Breast epithelium (tissue), 4 donors: ENCODE measurements at regions not wholly inside any gene's neighbourhood (a gene's known extent, or its start where the extent isn't known, plus 50 kb on each side); places are given as distances from the start of the nearest gene placed in this dataset.
"Not testable (repeated sequence)": the region's sequence is repeated elsewhere in the genome, so short reads cannot be mapped to it uniquely, and the experiment has no call there.

Experiments used
- DNase-seq, 2 donors: peaks; one replicate each; pipeline ENCODE4 v3.0.0-alpha.2; 2019; ENCODE audit warnings: low spot score in 2 of 2
- H3K27ac ChIP-seq, 2 donors: fragments of 200-600 bp; sonication (generic) in 1 of 2; one replicate each; pipeline ENCODE4 v1.5.1; 2016 to 2019; ENCODE audit warnings: mild to moderate bottlenecking in 1 of 2
- H3K27me3 ChIP-seq, 2 donors: fragments of 200-600 bp; sonication (generic) in 1 of 2; one replicate each; pipeline versions ENCODE4 v1.5.1 to v1.6.0; 2017 to 2019; ENCODE audit warnings: control low read depth in 1 of 2, mild to moderate bottlenecking in 1 of 2
- H3K36me3 ChIP-seq: fragments of 200-600 bp; one replicate; pipeline ENCODE4 v1.5.1; 2019
- H3K4me1 ChIP-seq, 2 donors: fragments of 200-600 bp; sonication (generic); one replicate each; pipeline ENCODE4 v1.5.1; 2016 to 2019; ENCODE audit warnings: control low read depth in 1 of 2
- H3K4me3 ChIP-seq, 3 donors: fragments of 200-600 bp; sonication (generic); 1 replicate in 2 of 3; 2 replicates in 1 of 3; pipeline ENCODE4 v1.5.1; 2016 to 2019; ENCODE audit warnings: mild to moderate bottlenecking in 3 of 3, moderate library complexity in 2 of 3
- H3K9me3 ChIP-seq, 2 donors: fragments of 200-600 bp; sonication (generic) in 1 of 2; one replicate each; pipeline ENCODE4 v1.5.1; 2016 to 2019; ENCODE audit warnings: control low read depth in 1 of 2
- POLR2A ChIP-seq: fragments of 450-650 bp; IDR thresholded peaks from one replicate; pipeline ENCODE4 v1.6.1; 2016; ENCODE audit warnings: antibody characterized with exemption, mild to moderate bottlenecking, moderate library complexity
- POLR2AphosphoS5 ChIP-seq, 3 donors: sonication (generic); formaldehyde crosslinking; IDR thresholded peaks; one replicate each; pipeline ENCODE4 v1.6.1; 2017; ENCODE audit warnings: antibody characterized with exemption in 3 of 3
- intact Hi-C: fragments of 100-400 bp; cut with DNase I; formaldehyde crosslinking; loops from one replicate; pipeline ENCODE4 v1.15.1; 2023; ENCODE audit warnings: low total_unique reads
- TF ChIP-seq, protein P1 (sequence below), 3 donors: fragments of 450-650 bp; IDR thresholded peaks; one replicate each; pipeline ENCODE4 v1.5.1; 2016 to 2017; ENCODE audit warnings: antibody characterized with exemption in 3 of 3, mild to moderate bottlenecking in 3 of 3, moderate library complexity in 3 of 3

- H3K27me3 ChIP-seq: no peaks in the 10 kb centered on the region
- DNase-seq: no peak
Observed at GRCh38 chr2:224650815-224651439, 65.2 kb downstream of the CCDC195 start.

DNA sequence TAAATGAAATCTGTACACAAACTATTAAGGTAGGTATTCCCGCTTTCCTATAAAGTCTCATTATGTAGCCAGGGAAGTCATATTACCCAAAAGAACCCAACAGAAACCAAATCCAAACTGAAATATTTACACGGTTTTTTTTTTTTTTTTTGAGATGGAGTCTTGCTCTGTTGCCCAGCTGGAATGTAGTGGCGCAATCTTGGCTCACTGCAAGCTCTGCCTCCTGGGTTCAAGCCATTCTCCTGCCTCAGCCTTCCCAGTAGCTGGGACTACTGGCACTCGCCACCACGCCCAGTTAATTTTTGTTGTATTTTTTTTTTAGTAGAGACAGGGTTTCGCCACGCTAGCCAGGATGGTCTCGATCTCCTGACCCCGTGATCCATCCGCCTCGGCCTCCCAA, 62.5 kb upstream of the CUL3 start:
- not testable (repeated sequence) for H3K4me3 ChIP-seq, DNase-seq, H3K36me3 ChIP-seq, H3K9me3 ChIP-seq, H3K4me1 ChIP-seq, H3K27ac ChIP-seq, H3K27me3 ChIP-seq
- intact Hi-C loops: loop anchor here (5.0 kb wide), 1 partner anchor 285 kb away; no protein-coding TSS in a partner anchor

More at GRCh38 chr2:224650815-224651439, 65.2 kb downstream of the CCDC195 start:
- no peak for TF ChIP-seq POLR2A
- TF ChIP-seq, protein P1, sequence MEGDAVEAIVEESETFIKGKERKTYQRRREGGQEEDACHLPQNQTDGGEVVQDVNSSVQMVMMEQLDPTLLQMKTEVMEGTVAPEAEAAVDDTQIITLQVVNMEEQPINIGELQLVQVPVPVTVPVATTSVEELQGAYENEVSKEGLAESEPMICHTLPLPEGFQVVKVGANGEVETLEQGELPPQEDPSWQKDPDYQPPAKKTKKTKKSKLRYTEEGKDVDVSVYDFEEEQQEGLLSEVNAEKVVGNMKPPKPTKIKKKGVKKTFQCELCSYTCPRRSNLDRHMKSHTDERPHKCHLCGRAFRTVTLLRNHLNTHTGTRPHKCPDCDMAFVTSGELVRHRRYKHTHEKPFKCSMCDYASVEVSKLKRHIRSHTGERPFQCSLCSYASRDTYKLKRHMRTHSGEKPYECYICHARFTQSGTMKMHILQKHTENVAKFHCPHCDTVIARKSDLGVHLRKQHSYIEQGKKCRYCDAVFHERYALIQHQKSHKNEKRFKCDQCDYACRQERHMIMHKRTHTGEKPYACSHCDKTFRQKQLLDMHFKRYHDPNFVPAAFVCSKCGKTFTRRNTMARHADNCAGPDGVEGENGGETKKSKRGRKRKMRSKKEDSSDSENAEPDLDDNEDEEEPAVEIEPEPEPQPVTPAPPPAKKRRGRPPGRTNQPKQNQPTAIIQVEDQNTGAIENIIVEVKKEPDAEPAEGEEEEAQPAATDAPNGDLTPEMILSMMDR (IDR thresholded peaks at IDR 0.05): peak; percentile 36 to 79 (median 77)
- no peak for TF ChIP-seq POLR2AphosphoS5 (IDR thresholded peaks at IDR 0.05)
- Histone ChIP-seq H3K4me3 (no peak overlapping the region), H3K36me3 (no peaks in the 10 kb centered on the region), H3K27ac (no peak overlapping the region), H3K4me1 (no peaks in the 10 kb centered on the region), H3K9me3 (peaks cover 0 to 6% of the 10 kb centered on the region in 2 donors)
- intact Hi-C loops: no loop called here

- H3K9me3 ChIP-seq: no peaks in the 10 kb centered on the region
- TF ChIP-seq POLR2A (no peak), POLR2AphosphoS5 (IDR thresholded peaks at IDR 0.05) (no peak)
- TF ChIP-seq, protein P1 (IDR thresholded peaks at IDR 0.05): no peak
- H3K4me1 ChIP-seq: no peaks in the 10 kb centered on the region
- no peaks in the 10 kb centered on the region for H3K27me3 ChIP-seq
- H3K27ac ChIP-seq: no peak overlapping the region
- H3K36me3 ChIP-seq: no peaks in the 10 kb centered on the region
- intact Hi-C loops: loop anchor here (5.0 kb wide), 1 partner anchor 284 kb away; no protein-coding TSS in a partner anchor
- DNase-seq: no peak
- H3K4me3 ChIP-seq: no peak overlapping the region
Observed at GRCh38 chr2:224646242-224646846, 61.2 kb upstream of the CUL3 start.

DNA sequence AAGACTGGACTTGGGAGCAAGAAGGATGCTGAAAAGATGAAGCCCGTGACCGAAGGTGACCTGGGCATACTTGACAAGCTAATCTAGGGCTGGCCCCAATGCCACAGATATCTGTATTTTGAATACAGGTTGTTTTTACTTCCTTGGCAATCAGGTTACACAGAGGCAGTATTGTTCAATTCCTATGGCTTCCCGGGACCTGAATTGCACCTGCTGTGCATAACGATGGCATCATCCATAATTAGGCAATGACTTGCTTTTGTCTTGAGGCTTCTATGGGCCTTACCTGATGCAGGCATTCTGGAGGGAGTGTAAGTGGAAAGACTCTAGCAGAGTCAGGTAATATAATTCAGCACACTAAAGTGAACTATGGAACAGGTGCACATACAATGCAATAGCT, 60.6 kb upstream of the CUL3 start:
- DNase-seq: no peak
- Histone ChIP-seq H3K4me1 (no peaks in the 10 kb centered on the region), H3K27ac (no peak overlapping the region), H3K36me3 (no peaks in the 10 kb centered on the region), H3K4me3 (no peak overlapping the region), H3K9me3 (no peaks in the 10 kb centered on the region), H3K27me3 (no peaks in the 10 kb centered on the region)
- intact Hi-C loops: loop anchor here (5.0 kb wide), 1 partner anchor 283 kb away; no protein-coding TSS in a partner anchor
- TF ChIP-seq POLR2AphosphoS5 (IDR thresholded peaks at IDR 0.05): no peak
- TF ChIP-seq POLR2A: no peak
- TF ChIP-seq, protein P1 (IDR thresholded peaks at IDR 0.05): no peak

- TF ChIP-seq POLR2AphosphoS5 (IDR thresholded peaks at IDR 0.05): no peak
- TF ChIP-seq, protein P1 (IDR thresholded peaks at IDR 0.05): no peak
- TF ChIP-seq POLR2A: no peak
- Histone ChIP-seq H3K4me1 (no peaks in the 10 kb centered on the region), H3K9me3 (no peaks in the 10 kb centered on the region), H3K27ac (no peak overlapping the region), H3K4me3 (no peak overlapping the region), H3K36me3 (no peaks in the 10 kb centered on the region), H3K27me3 (no peaks in the 10 kb centered on the region)
- intact Hi-C loops: no loop called here
- no peak for DNase-seq
Observed at GRCh38 chr2:224640679-224641078, 55.5 kb upstream of the CUL3 start.
